ENCODE measurements at regions not wholly inside any gene's neighbourhood (a gene's known extent, or its start where the extent isn't known, plus 50 kb on each side); places are given as distances from the start of the nearest gene placed in this dataset.

- TF ChIP-seq POLR2A (IDR thresholded peaks at IDR 0.05) = no peak
- TF ChIP-seq CTCF (IDR thresholded peaks at IDR 0.05) = no peak
- Histone ChIP-seq H3K27ac (no peak overlapping the region), H3K4me3 (no peak overlapping the region), H3K9me3 (replicated peaks in 1 of 3) (no peaks in the 10 kb centered on the region), H3K4me1 (replicated peaks in 1 of 2) (no peaks in the 10 kb centered on the region), H3K36me3 (replicated peaks in 1 of 2) (no peaks in the 10 kb centered on the region), H3K27me3 (no peaks in the 10 kb centered on the region)
- intact Hi-C loops (cut with DNase I) = no loop called here
- no peak for DNase-seq
- 10 to 26% (median 18%) methylated on average over 1 of the region's 1 CpG for WGBS, 4 donors
Measured at GRCh38 chr17:22131740-22132139, 439.4 kb downstream of the KCNJ18 start.

GRCh38 chr17:22138861-22139469, 446.6 kb downstream of the KCNJ18 start:
- no peak overlapping the region for H3K27ac ChIP-seq
- DNase-seq = no peak
- WGBS, 4 donors = 21 to 33% (median 24%) methylated on average over 2 of the region's 2 CpGs
- no peak for TF ChIP-seq CTCF (IDR thresholded peaks at IDR 0.05)
- no peak for TF ChIP-seq POLR2A (IDR thresholded peaks at IDR 0.05)
- no peaks in the 10 kb centered on the region for H3K9me3 ChIP-seq (replicated peaks in 1 of 3)
- H3K27me3 ChIP-seq = no peaks in the 10 kb centered on the region
- H3K4me1 ChIP-seq (replicated peaks in 1 of 2) = no peaks in the 10 kb centered on the region
- no peak overlapping the region for H3K4me3 ChIP-seq
- no peaks in the 10 kb centered on the region for H3K36me3 ChIP-seq (replicated peaks in 1 of 2)
- intact Hi-C loops (cut with DNase I) = no loop called here

GRCh38 chr17:22142091-22142490, 449.8 kb downstream of the KCNJ18 start:
- no peaks in the 10 kb centered on the region for H3K9me3 ChIP-seq (replicated peaks in 1 of 3)
- WGBS, 4 donors = 43 to 64% (median 54%) methylated on average over 10 of the region's 10 CpGs
- TF ChIP-seq POLR2A (IDR thresholded peaks at IDR 0.05) = no peak
- no peak for TF ChIP-seq CTCF (IDR thresholded peaks at IDR 0.05)
- no peaks in the 10 kb centered on the region for H3K27me3 ChIP-seq
- H3K4me1 ChIP-seq (replicated peaks in 1 of 2) = no peaks in the 10 kb centered on the region
- no peaks in the 10 kb centered on the region for H3K36me3 ChIP-seq (replicated peaks in 1 of 2)
- H3K27ac ChIP-seq = no peak overlapping the region
- intact Hi-C loops (cut with DNase I) = no loop called here
- no peak for DNase-seq
- H3K4me3 ChIP-seq = no peak overlapping the region

GRCh38 chr17:22145605-22146178, 453.4 kb downstream of the KCNJ18 start:
- 63 to 71% (median 67%) methylated on average over 13 of the region's 13 CpGs for WGBS, 4 donors
- TF ChIP-seq CTCF (IDR thresholded peaks at IDR 0.05) (no peak), POLR2A (IDR thresholded peaks at IDR 0.05) (no peak)
- Histone ChIP-seq H3K27ac (no peak overlapping the region), H3K4me3 (no peak overlapping the region), H3K9me3 (replicated peaks in 1 of 3) (peaks cover 0 to 4% (median 0%) of the 10 kb centered on the region in 3 donors), H3K4me1 (replicated peaks in 1 of 2) (no peaks in the 10 kb centered on the region), H3K36me3 (replicated peaks in 1 of 2) (no peaks in the 10 kb centered on the region), H3K27me3 (no peaks in the 10 kb centered on the region)
- intact Hi-C loops (cut with DNase I) = no loop called here
- no peak for DNase-seq

Data from adrenal gland (tissue), 9 donors.